Nucleus accumbens (tissue), 56 donors: ENCODE measurements at regions not wholly inside any gene's neighbourhood (a gene's known extent, or its start where the extent isn't known, plus 50 kb on each side); places are given as distances from the start of the nearest gene placed in this dataset.
A peak's percentile ranks its signal among the peaks of the same experiment; 100 is the strongest.
"Not testable (repeated sequence)": the region's sequence is repeated elsewhere in the genome, so short reads cannot be mapped to it uniquely, and the experiment has no call there.

Experiments
- DNase-seq, 56 donors: peaks; one replicate each; lab custom pipeline; 2025; lab: John Stamatoyannopoulos, UW

- not testable (repeated sequence) for DNase-seq
Observed at GRCh38 chr9:95391271-95391670, 73.8 kb upstream of the FANCC start.

- DNase-seq: no peak
Observed at GRCh38 chr9:95389373-95389772, 71.9 kb upstream of the FANCC start.

- no peak for DNase-seq
Observed at GRCh38 chr9:95386843-95387242, 69.3 kb upstream of the FANCC start.

GRCh38 chr9:95385521-95385920, 68.0 kb upstream of the FANCC start:
- no peak for DNase-seq

- DNase-seq: no peak
Observed at GRCh38 chr9:95383845-95384244, 66.3 kb upstream of the FANCC start.

GRCh38 chr9:95383185-95383676, 65.7 kb upstream of the FANCC start:
- DNase-seq: no peak

GRCh38 chr9:95382433-95382832, 64.9 kb upstream of the FANCC start:
- no peak for DNase-seq

GRCh38 chr9:95381221-95381620, 63.7 kb upstream of the FANCC start:
- no peak for DNase-seq

- no peak for DNase-seq
Observed at GRCh38 chr9:95379630-95380029, 62.1 kb upstream of the FANCC start.

GRCh38 chr9:95373782-95374487, 56.4 kb upstream of the FANCC start:
- DNase-seq: peak in 1 of 56 donors; percentile 4

- no peak for DNase-seq
Observed at GRCh38 chr9:95373069-95373681, 55.7 kb upstream of the FANCC start.

GRCh38 chr9:95370064-95370463, 52.6 kb upstream of the FANCC start:
- DNase-seq: no peak

GRCh38 chr9:95368377-95369160, 51.1 kb upstream of the FANCC start:
- no peak for DNase-seq
